ENCODE measurements at regions not wholly inside any gene's neighbourhood (a gene's known extent, or its start where the extent isn't known, plus 50 kb on each side); places are given as distances from the start of the nearest gene placed in this dataset.

DNA sequence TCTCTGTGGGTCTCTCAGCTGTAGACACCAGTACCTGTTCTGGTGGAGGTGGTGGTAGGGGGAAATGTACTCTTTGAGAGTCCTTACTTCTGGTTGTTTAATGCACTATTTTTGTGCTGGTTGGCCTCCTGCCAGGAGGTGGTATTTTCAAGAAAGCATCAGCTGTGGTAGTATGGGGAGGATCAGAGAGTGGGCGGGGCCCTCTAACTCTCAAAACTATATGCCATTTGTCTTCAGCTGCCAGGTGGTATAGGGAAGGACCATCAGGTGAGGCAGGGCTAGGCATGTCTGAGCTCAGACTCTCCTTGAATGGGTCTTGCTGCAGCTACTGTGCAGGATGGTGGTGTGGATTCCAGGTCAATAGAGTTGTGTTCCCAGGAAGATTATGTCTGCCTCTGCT lies 1100.8 kb downstream of the CNTNAP5 start:
- no peak for TF ChIP-seq HDAC1 (CRISPR knock-in tag; IDR thresholded peaks at IDR 0.05)
- TF ChIP-seq, protein P1, sequence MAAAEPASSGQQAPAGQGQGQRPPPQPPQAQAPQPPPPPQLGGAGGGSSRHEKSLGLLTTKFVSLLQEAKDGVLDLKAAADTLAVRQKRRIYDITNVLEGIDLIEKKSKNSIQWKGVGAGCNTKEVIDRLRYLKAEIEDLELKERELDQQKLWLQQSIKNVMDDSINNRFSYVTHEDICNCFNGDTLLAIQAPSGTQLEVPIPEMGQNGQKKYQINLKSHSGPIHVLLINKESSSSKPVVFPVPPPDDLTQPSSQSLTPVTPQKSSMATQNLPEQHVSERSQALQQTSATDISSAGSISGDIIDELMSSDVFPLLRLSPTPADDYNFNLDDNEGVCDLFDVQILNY (CRISPR knock-in tag; conservative IDR thresholded peaks at IDR 0.05): no peak
- TF ChIP-seq SNRNP70 (IDR thresholded peaks at IDR 0.05; ENCODE audit: low read depth, low read length): no peak
- no peak for TF ChIP-seq MLLT10 (CRISPR knock-in tag; IDR thresholded peaks at IDR 0.05)
- TF ChIP-seq PHF8 (CRISPR knock-in tag; IDR thresholded peaks at IDR 0.05): no peak
- TF ChIP-seq TCF12 (IDR thresholded peaks at IDR 0.05): no peak
- TF ChIP-seq TCF12 (CRISPR knock-in tag; IDR thresholded peaks at IDR 0.05): no peak
- no peak for TF ChIP-seq ZMAT3 (CRISPR knock-in tag; conservative IDR thresholded peaks at IDR 0.05)
- no peak for TF ChIP-seq CHD2 (IDR thresholded peaks at IDR 0.05; ENCODE audit: low read depth, low read length)

All from HepG2 (cell line).